K562 (cell line): ENCODE measurements at regions not wholly inside any gene's neighbourhood (a gene's known extent, or its start where the extent isn't known, plus 50 kb on each side); places are given as distances from the start of the nearest gene placed in this dataset.

ENCODE experiments used
- GABPB2 ChIP-seq: fragments of 250-450 bp; sonication (Bioruptor Pico); conservative IDR thresholded peaks from 2 replicates; pipeline ENCODE4 v1.5.1; 2021; ENCODE audit warnings: mild to moderate bottlenecking
- HDGF ChIP-seq: fragments of 450-650 bp; IDR thresholded peaks from 2 replicates; pipeline ENCODE4 v1.6.1; 2016
- SMARCE1 ChIP-seq: fragments of 450-650 bp; IDR thresholded peaks from 2 replicates; pipeline ENCODE4 v1.7.1; 2016; ENCODE audit warnings: mild to moderate bottlenecking
- SMC3 ChIP-seq: conservative IDR thresholded peaks from 2 replicates; pipeline ENCODE4 v1.6.1; 2011; ENCODE audit warnings: low read depth, low read length, improper control_type of control experiment; ENCODE audit not compliant: insufficient read depth
- SREBF1 ChIP-seq: fragments of 150-350 bp; IDR thresholded peaks from 2 replicates; pipeline ENCODE4 v1.6.1; 2014; ENCODE audit warnings: antibody characterized with exemption, low read depth, low read length, borderline replicate concordance
- TCF7L2 ChIP-seq: fragments of 150-350 bp; IDR thresholded peaks from 2 replicates; pipeline ENCODE4 v1.6.1; 2016; ENCODE audit warnings: low read depth, mild to moderate bottlenecking, low read length, moderate library complexity
- ZNF143 ChIP-seq: sonication (generic); formaldehyde crosslinking; IDR thresholded peaks from 2 replicates; pipeline ENCODE4 v1.9.0; 2022; ENCODE audit warnings: mild to moderate bottlenecking, missing genetic modification reagents
- ZNF239 ChIP-seq: fragments of 250-450 bp; sonication (Bioruptor Pico); IDR thresholded peaks from 2 replicates; pipeline ENCODE4 v1.4.0; 2020; ENCODE audit warnings: mild to moderate bottlenecking
- ZNF512 ChIP-seq: IDR thresholded peaks from 2 replicates; pipeline ENCODE4 v1.6.1; 2016; ENCODE audit warnings: missing genetic modification characterization, missing compliant biosample characterization
- TF ChIP-seq, protein P1 (sequence below), 3 experiments: IDR thresholded peaks in 2 of 3; conservative IDR thresholded peaks in 1 of 3; 2 replicates each; pipeline ENCODE4 v1.5.1; 2011 to 2012; ENCODE audit warnings: low read length in 3 of 3, mild to moderate bottlenecking in 3 of 3, control low read depth in 2 of 3, improper control_type of control experiment in 1 of 3, inconsistent platforms in 1 of 3, low read depth in 1 of 3, mixed read lengths in 1 of 3, moderate library complexity in 1 of 3; ENCODE audit not compliant: insufficient read depth in 2 of 3

GRCh38 chr2:64860276-64860885 is 128.8 kb upstream of the SLC1A4 start:
- TF ChIP-seq ZNF239 (CRISPR knock-in tag) (no peak), TCF7L2 (no peak), ZNF512 (no peak), HDGF (no peak), SMARCE1 (no peak), GABPB2 (no peak), ZNF143 (CRISPR knock-in tag) (no peak), SREBF1 (no peak), SMC3 (no peak)
- TF ChIP-seq, protein P1, sequence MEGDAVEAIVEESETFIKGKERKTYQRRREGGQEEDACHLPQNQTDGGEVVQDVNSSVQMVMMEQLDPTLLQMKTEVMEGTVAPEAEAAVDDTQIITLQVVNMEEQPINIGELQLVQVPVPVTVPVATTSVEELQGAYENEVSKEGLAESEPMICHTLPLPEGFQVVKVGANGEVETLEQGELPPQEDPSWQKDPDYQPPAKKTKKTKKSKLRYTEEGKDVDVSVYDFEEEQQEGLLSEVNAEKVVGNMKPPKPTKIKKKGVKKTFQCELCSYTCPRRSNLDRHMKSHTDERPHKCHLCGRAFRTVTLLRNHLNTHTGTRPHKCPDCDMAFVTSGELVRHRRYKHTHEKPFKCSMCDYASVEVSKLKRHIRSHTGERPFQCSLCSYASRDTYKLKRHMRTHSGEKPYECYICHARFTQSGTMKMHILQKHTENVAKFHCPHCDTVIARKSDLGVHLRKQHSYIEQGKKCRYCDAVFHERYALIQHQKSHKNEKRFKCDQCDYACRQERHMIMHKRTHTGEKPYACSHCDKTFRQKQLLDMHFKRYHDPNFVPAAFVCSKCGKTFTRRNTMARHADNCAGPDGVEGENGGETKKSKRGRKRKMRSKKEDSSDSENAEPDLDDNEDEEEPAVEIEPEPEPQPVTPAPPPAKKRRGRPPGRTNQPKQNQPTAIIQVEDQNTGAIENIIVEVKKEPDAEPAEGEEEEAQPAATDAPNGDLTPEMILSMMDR (IDR thresholded peaks at IDR 0.05 in 2 of 3, conservative IDR thresholded peaks at IDR 0.05 in 1 of 3; ENCODE audit: insufficient read depth in 2 of 3, low read depth in 1 of 3, low read length in 3 of 3) = no peak
